ENCODE measurements at regions not wholly inside any gene's neighbourhood (a gene's known extent, or its start where the extent isn't known, plus 50 kb on each side); places are given as distances from the start of the nearest gene placed in this dataset.
A peak's percentile ranks its signal among the peaks of the same experiment; 100 is the strongest.

DNA sequence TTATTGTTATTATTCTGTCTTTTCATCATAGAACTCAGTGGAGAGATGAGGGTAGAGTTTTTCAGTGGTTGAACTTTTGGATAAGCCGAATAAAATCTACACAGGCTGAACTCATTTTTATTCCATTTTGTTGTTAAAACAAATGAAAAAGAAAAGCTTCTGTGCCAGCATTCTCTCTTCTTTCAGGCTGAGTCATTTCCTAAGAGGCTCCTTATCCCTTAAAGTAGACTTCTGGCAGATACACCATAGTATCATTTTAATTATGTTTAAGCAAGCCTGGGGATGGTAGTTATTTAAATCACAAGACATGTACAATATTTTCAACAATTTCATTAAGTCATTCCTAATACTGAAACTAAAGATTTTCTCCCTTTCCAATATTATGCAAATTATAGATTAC is 1364.0 kb upstream of the NRXN1 start:
- no peak overlapping the region for H3K4me3 ChIP-seq (ENCODE audit: low read length)
- no peaks in the 10 kb centered on the region for H3K36me3 ChIP-seq (ENCODE audit: control insufficient read depth, insufficient read depth, low read length)
- no peak for DNase-seq
- no peaks in the 10 kb centered on the region for H3K9me3 ChIP-seq (ENCODE audit: control insufficient read depth, low read depth, low read length)
- 100% methylated on average over 1 of the region's 1 CpG for WGBS (ENCODE audit: insufficient coverage, low lambda C conversion rate)
- no peak overlapping the region for H3K27ac ChIP-seq (ENCODE audit: low read length)
- no peaks in the 10 kb centered on the region for H3K27me3 ChIP-seq (ENCODE audit: control insufficient read depth, insufficient read depth, low read length)
- H3K4me1 ChIP-seq (ENCODE audit: control insufficient read depth, insufficient read depth, low read length), result no peaks in the 10 kb centered on the region

DNA sequence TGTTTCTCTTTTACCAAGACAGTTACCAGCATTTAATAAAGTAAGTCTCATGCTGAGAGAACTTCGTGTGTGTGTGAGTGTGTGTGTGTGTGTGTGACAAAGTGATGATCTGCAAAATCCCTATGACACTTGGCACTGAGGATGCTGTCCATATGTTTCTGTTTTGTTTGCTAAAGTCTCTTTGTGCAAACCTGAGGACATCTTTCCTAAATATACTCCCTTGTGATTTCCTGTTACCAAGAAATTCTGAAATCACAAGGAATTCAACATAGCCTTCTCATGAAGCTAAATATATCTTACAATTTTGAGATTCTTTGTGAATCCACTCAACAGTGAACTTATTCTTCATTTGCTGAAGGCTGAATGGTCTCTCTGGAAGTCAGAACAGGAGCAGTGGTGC is 1359.7 kb upstream of the NRXN1 start:
- no CpG with 5 or more reads among the region's 1 CpG for WGBS (ENCODE audit: insufficient coverage, low lambda C conversion rate)
- DNase-seq, result no peak

DNA sequence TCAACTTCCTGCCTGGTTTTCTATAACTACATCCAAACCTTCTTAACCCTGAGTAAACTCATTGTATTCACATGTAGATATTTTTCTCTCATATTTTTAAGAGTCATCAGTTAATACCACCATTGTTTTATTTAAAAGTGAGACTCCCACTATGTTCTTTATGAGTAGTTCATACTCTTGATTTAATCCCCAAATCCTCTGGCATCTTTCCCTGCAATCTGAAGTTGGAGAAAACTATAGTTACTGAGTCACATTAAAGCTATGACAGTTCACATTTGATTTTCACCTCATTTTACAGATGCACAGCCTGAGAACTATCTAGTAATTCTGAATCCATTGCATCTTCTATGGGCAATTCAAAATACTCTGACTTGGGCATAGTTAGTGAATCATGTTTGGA is 1358.7 kb upstream of the NRXN1 start:
- Histone ChIP-seq H3K27me3 (ENCODE audit: control insufficient read depth, insufficient read depth, low read length) (no peaks in the 10 kb centered on the region), H3K9me3 (ENCODE audit: control insufficient read depth, low read depth, low read length) (no peaks in the 10 kb centered on the region), H3K27ac (ENCODE audit: low read length) (no peak overlapping the region), H3K4me1 (ENCODE audit: control insufficient read depth, insufficient read depth, low read length) (no peaks in the 10 kb centered on the region), H3K4me3 (ENCODE audit: low read length) (no peak overlapping the region), H3K36me3 (ENCODE audit: control insufficient read depth, insufficient read depth, low read length) (no peaks in the 10 kb centered on the region)
- DNase-seq, result no peak

More for the DNA sequence above, 1359.7 kb upstream of the NRXN1 start:
- H3K36me3 ChIP-seq (ENCODE audit: control insufficient read depth, insufficient read depth, low read length), result no peaks in the 10 kb centered on the region
- no peak overlapping the region for H3K27ac ChIP-seq (ENCODE audit: low read length)
- no peaks in the 10 kb centered on the region for H3K9me3 ChIP-seq (ENCODE audit: control insufficient read depth, low read depth, low read length)
- H3K4me1 ChIP-seq (ENCODE audit: control insufficient read depth, insufficient read depth, low read length), result no peaks in the 10 kb centered on the region
- H3K4me3 ChIP-seq (ENCODE audit: low read length), result no peak overlapping the region
- H3K27me3 ChIP-seq (ENCODE audit: control insufficient read depth, insufficient read depth, low read length), result no peaks in the 10 kb centered on the region

DNA sequence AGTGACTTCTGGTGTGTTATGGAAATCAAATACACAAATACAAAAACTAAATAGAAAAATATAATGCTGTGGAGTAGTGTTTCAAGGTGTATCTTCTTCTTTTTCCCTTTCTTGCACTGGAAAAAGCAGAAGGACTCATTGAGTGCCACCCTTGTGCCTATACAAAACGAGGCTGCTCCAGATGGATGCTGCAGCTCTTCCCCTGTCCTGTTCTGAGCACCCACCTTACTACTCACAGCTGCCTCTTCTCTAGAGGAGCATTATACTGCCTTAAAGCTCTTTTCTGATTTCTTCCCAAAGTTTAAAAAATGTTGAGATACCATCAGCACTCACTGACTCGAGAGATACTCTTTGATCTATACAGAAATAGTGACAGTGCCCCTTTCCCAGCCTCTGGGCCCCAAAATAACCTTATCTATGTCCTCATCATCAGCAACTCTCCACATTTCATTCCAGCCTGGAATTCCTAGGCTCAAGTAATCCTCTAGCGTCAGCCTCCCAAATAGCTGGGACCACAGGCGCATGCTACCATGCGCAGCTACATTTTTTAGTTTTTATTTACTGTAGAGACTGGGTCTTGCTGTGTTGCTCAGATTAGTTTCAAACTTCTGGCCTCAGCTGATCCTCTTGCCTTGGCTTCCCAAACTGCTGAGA is 1356.1 kb upstream of the NRXN1 start:
- no peaks in the 10 kb centered on the region for H3K27me3 ChIP-seq (ENCODE audit: control insufficient read depth, insufficient read depth, low read length)
- H3K36me3 ChIP-seq (ENCODE audit: control insufficient read depth, insufficient read depth, low read length), result no peaks in the 10 kb centered on the region
- H3K4me3 ChIP-seq (ENCODE audit: low read length), result no peak overlapping the region
- no peak overlapping the region for H3K27ac ChIP-seq (ENCODE audit: low read length)
- WGBS (ENCODE audit: insufficient coverage, low lambda C conversion rate), result 100% methylated on average over 1 of the region's 5 CpGs
- no peak for DNase-seq
- H3K9me3 ChIP-seq (ENCODE audit: control insufficient read depth, low read depth, low read length), result no peaks in the 10 kb centered on the region
- no peaks in the 10 kb centered on the region for H3K4me1 ChIP-seq (ENCODE audit: control insufficient read depth, insufficient read depth, low read length)

DNA sequence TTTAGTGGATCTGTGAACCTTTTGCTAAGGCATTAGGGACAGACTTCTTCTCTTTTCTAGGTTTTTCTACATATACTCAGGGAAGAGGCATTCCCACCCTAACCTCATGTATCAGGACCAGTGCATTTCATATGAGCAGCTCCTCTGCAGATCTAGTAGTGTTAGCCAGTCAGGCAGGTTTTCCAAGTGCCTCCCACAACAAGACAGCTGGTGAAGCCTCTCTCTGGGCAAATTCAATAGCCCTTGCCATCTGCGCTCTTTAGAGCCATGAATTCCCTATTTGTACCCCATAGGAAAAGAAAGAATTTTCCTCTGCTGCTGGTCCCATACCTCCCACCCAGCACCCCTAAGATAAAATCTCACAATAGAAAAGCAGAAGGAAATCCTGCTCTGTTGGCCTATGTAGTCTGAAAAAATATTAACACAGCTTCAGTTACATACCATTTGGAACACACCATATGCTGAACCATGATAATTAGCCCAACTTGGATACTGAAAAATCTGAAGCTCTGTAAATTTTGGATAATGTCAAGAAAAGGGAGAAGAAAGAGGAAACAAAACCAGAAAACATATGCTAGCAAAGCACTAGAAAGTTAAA is 1354.6 kb upstream of the NRXN1 start:
- Histone ChIP-seq H3K27me3 (ENCODE audit: control insufficient read depth, insufficient read depth, low read length) (no peaks in the 10 kb centered on the region), H3K9me3 (ENCODE audit: control insufficient read depth, low read depth, low read length) (no peaks in the 10 kb centered on the region), H3K4me3 (ENCODE audit: low read length) (no peak overlapping the region), H3K4me1 (ENCODE audit: control insufficient read depth, insufficient read depth, low read length) (no peaks in the 10 kb centered on the region), H3K27ac (ENCODE audit: low read length) (no peak overlapping the region), H3K36me3 (ENCODE audit: control insufficient read depth, insufficient read depth, low read length) (no peaks in the 10 kb centered on the region)
- WGBS (ENCODE audit: insufficient coverage, low lambda C conversion rate), result no CpG with 5 or more reads among the region's 1 CpG
- no peak for DNase-seq

DNA sequence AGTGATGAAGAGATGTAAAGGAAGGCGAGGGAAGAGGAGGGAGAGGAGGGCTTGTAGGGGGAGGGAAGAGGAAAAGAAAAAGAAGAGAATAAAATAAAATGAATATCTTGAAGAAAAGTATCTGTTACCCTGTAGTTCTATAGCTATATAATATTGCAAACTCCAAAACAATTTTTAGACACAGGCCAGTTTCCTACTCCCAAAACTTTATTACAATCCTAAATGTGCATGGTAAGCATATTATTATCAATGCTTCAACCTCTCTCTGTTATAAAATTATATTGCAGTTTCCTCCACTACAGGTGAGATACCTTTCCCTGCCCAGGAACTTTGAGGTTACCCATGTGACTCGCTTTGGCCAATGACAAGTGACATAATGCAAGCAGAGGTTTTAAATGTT is 1351.6 kb upstream of the NRXN1 start:
- WGBS (ENCODE audit: insufficient coverage, low lambda C conversion rate), result 89% methylated on average over 1 of the region's 2 CpGs

DNA sequence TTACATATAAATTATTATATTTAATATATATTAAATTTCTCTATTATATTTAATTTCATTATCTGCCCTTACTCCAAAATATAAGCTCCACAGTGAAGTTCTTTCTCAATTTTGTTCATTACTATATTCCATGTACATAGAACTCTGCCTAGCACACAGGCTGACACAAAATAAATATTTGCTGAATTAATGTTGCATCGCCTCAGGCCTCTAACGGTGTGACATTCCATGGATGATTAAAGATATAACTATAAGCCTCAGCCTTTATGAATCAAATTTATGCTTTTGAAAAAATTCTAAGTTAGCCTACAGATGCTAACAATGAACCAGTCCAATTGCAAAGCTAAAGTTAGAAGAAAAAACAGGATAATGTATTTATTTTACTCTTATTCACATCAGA is 1337.2 kb upstream of the NRXN1 start:
- no peaks in the 10 kb centered on the region for H3K36me3 ChIP-seq (ENCODE audit: control insufficient read depth, insufficient read depth, low read length)
- no peak for DNase-seq
- H3K27me3 ChIP-seq (ENCODE audit: control insufficient read depth, insufficient read depth, low read length), result no peaks in the 10 kb centered on the region
- no peak overlapping the region for H3K4me3 ChIP-seq (ENCODE audit: low read length)
- no CpG with 5 or more reads among the region's 2 CpGs for WGBS (ENCODE audit: insufficient coverage, low lambda C conversion rate)
- H3K27ac ChIP-seq (ENCODE audit: low read length), result no peak overlapping the region
- no peaks in the 10 kb centered on the region for H3K4me1 ChIP-seq (ENCODE audit: control insufficient read depth, insufficient read depth, low read length)
- H3K9me3 ChIP-seq (ENCODE audit: control insufficient read depth, low read depth, low read length), result no peaks in the 10 kb centered on the region

More for the DNA sequence above, 1351.6 kb upstream of the NRXN1 start:
- no peaks in the 10 kb centered on the region for H3K27me3 ChIP-seq (ENCODE audit: control insufficient read depth, insufficient read depth, low read length)
- H3K36me3 ChIP-seq (ENCODE audit: control insufficient read depth, insufficient read depth, low read length), result no peaks in the 10 kb centered on the region
- H3K4me1 ChIP-seq (ENCODE audit: control insufficient read depth, insufficient read depth, low read length), result no peaks in the 10 kb centered on the region
- H3K27ac ChIP-seq (ENCODE audit: low read length), result no peak overlapping the region
- DNase-seq, result peak in 1 of 2 donors; percentile 40
- no peak overlapping the region for H3K4me3 ChIP-seq (ENCODE audit: low read length)
- H3K9me3 ChIP-seq (ENCODE audit: control insufficient read depth, low read depth, low read length), result no peaks in the 10 kb centered on the region

DNA sequence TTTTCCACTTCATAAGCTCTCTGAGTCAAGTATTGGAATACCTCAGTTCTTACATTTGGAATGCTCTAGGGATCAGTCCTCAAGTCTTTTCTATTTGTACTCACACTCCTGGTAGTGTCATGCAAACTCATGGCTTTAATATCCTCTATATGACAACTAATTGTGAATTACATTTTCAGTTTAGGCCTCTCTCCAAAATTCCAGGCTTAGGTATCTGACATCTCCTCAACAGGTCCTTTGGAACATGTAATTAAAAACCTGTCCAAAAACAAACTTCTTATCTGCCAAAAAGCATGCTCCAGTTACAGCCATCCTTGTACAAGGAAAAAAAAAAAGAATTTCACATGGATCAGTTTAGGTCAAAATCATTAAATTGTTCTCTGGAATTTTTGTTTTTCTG is 1336.2 kb upstream of the NRXN1 start:
- no peak for DNase-seq
- H3K4me1 ChIP-seq (ENCODE audit: control insufficient read depth, insufficient read depth, low read length), result no peaks in the 10 kb centered on the region
- no peak overlapping the region for H3K27ac ChIP-seq (ENCODE audit: low read length)
- no peaks in the 10 kb centered on the region for H3K27me3 ChIP-seq (ENCODE audit: control insufficient read depth, insufficient read depth, low read length)
- no peak overlapping the region for H3K4me3 ChIP-seq (ENCODE audit: low read length)
- H3K9me3 ChIP-seq (ENCODE audit: control insufficient read depth, low read depth, low read length), result no peaks in the 10 kb centered on the region
- H3K36me3 ChIP-seq (ENCODE audit: control insufficient read depth, insufficient read depth, low read length), result no peaks in the 10 kb centered on the region

DNA sequence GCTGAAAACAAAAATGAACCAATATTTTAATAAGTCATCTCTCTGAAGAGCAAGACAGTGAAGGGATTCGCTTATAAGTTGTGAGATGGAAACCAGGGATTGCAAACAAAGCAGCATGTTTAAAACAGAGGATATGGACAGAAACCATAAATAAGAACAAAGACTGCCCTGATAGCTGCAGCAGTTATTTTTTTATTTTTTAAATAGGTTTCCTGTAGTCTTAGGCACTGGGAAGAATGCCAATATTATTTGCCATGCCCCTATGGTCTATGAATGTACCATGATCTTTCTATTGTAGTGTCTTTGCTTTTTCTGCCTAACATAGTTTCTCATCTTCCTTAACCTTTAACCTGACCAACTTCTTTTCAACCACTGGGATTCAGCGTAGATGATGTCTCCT is 1334.0 kb upstream of the NRXN1 start:
- Histone ChIP-seq H3K4me1 (ENCODE audit: control insufficient read depth, insufficient read depth, low read length) (no peaks in the 10 kb centered on the region), H3K36me3 (ENCODE audit: control insufficient read depth, insufficient read depth, low read length) (no peaks in the 10 kb centered on the region), H3K27ac (ENCODE audit: low read length) (no peak overlapping the region), H3K4me3 (ENCODE audit: low read length) (no peak overlapping the region), H3K9me3 (ENCODE audit: control insufficient read depth, low read depth, low read length) (no peaks in the 10 kb centered on the region), H3K27me3 (ENCODE audit: control insufficient read depth, insufficient read depth, low read length) (no peaks in the 10 kb centered on the region)
- DNase-seq, result no peak
- 82% methylated on average over 2 of the region's 2 CpGs for WGBS (ENCODE audit: insufficient coverage, low lambda C conversion rate)

DNA sequence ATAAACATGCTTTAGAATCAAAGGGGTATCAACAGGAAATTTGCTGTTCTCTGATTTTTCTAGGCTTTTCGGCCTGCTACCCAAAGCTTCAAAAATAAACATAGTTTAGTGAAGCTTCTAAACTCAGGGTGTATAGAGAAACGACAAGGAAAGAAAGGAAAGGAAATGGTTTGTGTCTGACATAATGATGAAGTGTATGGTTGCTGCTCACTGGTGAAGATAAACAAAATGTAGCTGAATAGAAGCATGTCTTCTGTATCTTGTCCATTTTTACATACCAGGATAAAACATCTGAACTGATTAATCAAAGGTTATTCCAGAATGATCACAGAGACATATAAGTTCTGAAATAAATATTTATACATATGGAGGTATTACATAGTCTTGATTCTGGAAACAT is 1324.6 kb upstream of the NRXN1 start:
- Histone ChIP-seq H3K4me1 (ENCODE audit: control insufficient read depth, insufficient read depth, low read length) (no peaks in the 10 kb centered on the region), H3K27ac (ENCODE audit: low read length) (no peak overlapping the region), H3K4me3 (ENCODE audit: low read length) (no peak overlapping the region), H3K36me3 (ENCODE audit: control insufficient read depth, insufficient read depth, low read length) (no peaks in the 10 kb centered on the region), H3K27me3 (ENCODE audit: control insufficient read depth, insufficient read depth, low read length) (no peaks in the 10 kb centered on the region), H3K9me3 (ENCODE audit: control insufficient read depth, low read depth, low read length) (no peaks in the 10 kb centered on the region)
- WGBS (ENCODE audit: insufficient coverage, low lambda C conversion rate), result 20% methylated on average over 1 of the region's 2 CpGs
- no peak for DNase-seq

DNA sequence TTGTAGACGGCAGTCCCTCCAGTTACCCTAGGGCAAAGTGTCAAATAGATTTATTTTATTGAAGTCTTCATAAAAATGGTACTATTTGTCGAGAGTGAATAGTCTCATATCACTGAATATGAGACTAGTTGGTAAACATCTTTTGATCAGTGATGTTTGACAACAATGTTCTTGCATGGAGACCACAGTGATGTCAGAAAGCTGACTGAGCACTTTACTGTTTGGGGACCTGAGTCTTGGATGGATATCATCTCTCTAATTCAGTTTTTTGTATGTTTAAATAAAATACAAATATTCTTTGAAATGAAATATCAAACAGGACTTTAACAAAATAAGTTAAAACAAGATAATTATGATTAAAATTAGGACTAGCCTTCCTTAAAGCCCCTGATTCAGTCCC is 1315.4 kb upstream of the NRXN1 start:
- no peak for DNase-seq
- Histone ChIP-seq H3K27ac (ENCODE audit: low read length) (no peak overlapping the region), H3K4me3 (ENCODE audit: low read length) (no peak overlapping the region), H3K4me1 (ENCODE audit: control insufficient read depth, insufficient read depth, low read length) (no peaks in the 10 kb centered on the region), H3K36me3 (ENCODE audit: control insufficient read depth, insufficient read depth, low read length) (no peaks in the 10 kb centered on the region), H3K27me3 (ENCODE audit: control insufficient read depth, insufficient read depth, low read length) (no peaks in the 10 kb centered on the region), H3K9me3 (ENCODE audit: control insufficient read depth, low read depth, low read length) (no peaks in the 10 kb centered on the region)
- no CpG with 5 or more reads among the region's 2 CpGs for WGBS (ENCODE audit: insufficient coverage, low lambda C conversion rate)

Data from large intestine (tissue), 3 donors.